ENCODE measurements at regions not wholly inside any gene's neighbourhood (a gene's known extent, or its start where the extent isn't known, plus 50 kb on each side); places are given as distances from the start of the nearest gene placed in this dataset.

DNA sequence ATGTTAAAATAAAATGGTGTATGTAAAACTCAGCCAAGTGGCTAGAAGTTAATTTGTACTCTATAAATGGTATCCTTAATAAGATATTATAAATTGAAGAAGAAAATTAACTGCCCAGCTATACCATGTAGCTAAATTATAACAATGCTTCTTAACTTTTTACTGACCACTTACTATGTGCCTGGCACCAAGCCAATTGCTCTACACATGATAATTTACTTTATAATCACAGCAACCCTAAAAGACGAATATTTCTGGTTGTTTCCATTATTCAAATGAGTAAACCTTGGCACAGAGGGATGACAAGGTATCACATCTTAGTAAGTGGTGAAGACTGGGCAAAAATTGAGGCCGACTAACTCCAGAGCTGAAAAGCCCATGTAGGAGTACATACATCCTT lies 1506.6 kb downstream of the PCDH7 start:
- TF ChIP-seq, protein P1, sequence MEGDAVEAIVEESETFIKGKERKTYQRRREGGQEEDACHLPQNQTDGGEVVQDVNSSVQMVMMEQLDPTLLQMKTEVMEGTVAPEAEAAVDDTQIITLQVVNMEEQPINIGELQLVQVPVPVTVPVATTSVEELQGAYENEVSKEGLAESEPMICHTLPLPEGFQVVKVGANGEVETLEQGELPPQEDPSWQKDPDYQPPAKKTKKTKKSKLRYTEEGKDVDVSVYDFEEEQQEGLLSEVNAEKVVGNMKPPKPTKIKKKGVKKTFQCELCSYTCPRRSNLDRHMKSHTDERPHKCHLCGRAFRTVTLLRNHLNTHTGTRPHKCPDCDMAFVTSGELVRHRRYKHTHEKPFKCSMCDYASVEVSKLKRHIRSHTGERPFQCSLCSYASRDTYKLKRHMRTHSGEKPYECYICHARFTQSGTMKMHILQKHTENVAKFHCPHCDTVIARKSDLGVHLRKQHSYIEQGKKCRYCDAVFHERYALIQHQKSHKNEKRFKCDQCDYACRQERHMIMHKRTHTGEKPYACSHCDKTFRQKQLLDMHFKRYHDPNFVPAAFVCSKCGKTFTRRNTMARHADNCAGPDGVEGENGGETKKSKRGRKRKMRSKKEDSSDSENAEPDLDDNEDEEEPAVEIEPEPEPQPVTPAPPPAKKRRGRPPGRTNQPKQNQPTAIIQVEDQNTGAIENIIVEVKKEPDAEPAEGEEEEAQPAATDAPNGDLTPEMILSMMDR (IDR thresholded peaks at IDR 0.05) = no peak
- TF ChIP-seq POLR2AphosphoS5 (IDR thresholded peaks at IDR 0.05) = no peak
- TF ChIP-seq POLR2A (IDR thresholded peaks at IDR 0.05) = no peak
